MM.1S (cell line): ENCODE measurements at regions not wholly inside any gene's neighbourhood (a gene's known extent, or its start where the extent isn't known, plus 50 kb on each side); places are given as distances from the start of the nearest gene placed in this dataset.

Experiments used
- EZH2 ChIP-seq: fragments of 300-600 bp; sonication (generic); optimal IDR thresholded peaks from 2 replicates; pipeline ENCODE3; 2017; ENCODE audit warnings: low read depth, mild to moderate bottlenecking, antibody characterized with exemption, low read length, mixed read lengths
- TF ChIP-seq, protein P1 (sequence below): fragments of 300-600 bp; sonication (generic); IDR thresholded peaks from 2 replicates; pipeline ENCODE4 v1.5.1; 2016; ENCODE audit warnings: antibody characterized with exemption, low read length, mixed read lengths

DNA sequence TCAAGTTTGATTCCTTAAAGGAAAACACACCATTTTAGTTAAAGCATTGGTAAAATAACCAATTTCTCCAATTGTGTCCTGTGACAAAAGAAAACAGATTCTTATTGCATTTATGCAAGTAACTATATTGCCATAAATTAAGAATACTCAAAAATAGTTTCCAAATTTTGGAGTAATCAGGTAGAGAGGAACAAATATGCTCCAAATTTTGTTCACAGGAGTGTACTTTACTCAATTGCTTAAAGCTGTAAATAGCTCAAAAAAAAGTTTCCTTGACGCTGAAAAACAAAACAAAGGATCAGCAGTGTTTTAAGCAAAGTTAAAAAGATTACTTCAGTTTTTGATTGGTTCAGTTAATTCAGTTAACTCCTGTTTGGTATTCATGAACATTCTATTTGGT, 52.2 kb upstream of the INHBA start:
- TF ChIP-seq, protein P1, sequence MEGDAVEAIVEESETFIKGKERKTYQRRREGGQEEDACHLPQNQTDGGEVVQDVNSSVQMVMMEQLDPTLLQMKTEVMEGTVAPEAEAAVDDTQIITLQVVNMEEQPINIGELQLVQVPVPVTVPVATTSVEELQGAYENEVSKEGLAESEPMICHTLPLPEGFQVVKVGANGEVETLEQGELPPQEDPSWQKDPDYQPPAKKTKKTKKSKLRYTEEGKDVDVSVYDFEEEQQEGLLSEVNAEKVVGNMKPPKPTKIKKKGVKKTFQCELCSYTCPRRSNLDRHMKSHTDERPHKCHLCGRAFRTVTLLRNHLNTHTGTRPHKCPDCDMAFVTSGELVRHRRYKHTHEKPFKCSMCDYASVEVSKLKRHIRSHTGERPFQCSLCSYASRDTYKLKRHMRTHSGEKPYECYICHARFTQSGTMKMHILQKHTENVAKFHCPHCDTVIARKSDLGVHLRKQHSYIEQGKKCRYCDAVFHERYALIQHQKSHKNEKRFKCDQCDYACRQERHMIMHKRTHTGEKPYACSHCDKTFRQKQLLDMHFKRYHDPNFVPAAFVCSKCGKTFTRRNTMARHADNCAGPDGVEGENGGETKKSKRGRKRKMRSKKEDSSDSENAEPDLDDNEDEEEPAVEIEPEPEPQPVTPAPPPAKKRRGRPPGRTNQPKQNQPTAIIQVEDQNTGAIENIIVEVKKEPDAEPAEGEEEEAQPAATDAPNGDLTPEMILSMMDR, result no peak
- TF ChIP-seq EZH2, result no peak
